Forelimb muscle (tissue), 1 donor: ENCODE measurements at regions not wholly inside any gene's neighbourhood (a gene's known extent, or its start where the extent isn't known, plus 50 kb on each side); places are given as distances from the start of the nearest gene placed in this dataset.
"Not testable (repeated sequence)": the region's sequence is repeated elsewhere in the genome, so short reads cannot be mapped to it uniquely, and the experiment has no call there.

Experiments
- DNase-seq: peaks from one replicate; pipeline ENCODE4 v3.0.0-alpha.2; 2013; ENCODE audit warnings: low read depth

DNA sequence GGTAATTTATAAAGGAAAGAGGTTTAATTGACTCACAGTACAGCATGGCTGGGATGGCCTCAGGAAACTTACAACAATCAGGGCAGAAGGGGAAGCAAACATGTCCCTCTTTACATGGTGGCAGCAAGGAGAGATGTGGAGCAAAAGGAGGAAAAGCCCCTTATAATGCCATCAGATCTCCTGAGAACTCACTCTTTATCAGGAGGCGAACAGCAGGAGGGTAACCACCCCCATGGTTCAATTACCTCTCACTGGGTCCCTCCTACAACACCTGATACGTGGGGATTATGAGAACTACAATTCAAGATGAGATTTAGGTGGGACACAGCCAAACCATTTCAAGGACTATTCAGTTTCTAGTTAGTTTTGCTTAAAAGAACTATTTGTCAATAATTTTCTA lies 453.3 kb downstream of the C12orf50 start:
- DNase-seq, result no peak

DNA sequence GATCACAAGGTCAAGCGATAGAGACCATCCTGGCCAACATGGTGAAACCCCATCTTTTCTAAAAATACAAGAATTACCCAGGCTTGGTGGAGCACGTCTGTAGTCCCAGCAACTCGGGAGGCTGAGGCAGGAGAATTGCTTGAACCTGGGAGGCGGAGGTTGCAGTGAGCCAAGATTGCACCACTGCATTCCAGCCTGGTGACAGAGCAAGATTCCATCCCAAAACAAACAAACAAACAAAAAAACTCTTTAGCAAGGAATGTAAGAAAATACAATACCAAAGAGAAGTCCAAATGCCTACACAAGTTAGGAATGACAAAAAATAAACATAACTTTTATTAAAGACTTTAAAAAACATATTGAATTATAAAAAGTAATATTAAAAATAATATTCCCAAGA lies 462.3 kb downstream of the C12orf50 start:
- DNase-seq, result not testable (repeated sequence)

DNA sequence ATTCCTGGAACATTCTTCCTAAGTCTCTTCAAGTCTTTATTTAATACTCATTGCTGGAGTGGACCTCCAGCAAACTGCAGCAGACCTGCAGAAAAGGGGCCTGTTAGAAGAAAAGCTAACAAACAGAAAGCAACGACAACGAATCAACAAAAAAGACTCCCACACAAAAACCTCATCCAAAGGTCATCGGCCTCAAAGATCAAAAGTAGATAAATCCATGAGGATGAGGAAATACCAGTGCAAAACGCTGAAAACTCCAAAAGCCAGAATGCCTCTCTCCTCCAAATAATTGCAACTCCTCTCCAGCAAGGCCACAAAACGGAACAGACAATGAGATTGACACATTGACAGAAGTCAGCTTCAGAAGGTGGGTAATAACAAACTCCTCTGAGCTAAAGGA lies 472.2 kb downstream of the C12orf50 start:
- DNase-seq, result no peak

DNA sequence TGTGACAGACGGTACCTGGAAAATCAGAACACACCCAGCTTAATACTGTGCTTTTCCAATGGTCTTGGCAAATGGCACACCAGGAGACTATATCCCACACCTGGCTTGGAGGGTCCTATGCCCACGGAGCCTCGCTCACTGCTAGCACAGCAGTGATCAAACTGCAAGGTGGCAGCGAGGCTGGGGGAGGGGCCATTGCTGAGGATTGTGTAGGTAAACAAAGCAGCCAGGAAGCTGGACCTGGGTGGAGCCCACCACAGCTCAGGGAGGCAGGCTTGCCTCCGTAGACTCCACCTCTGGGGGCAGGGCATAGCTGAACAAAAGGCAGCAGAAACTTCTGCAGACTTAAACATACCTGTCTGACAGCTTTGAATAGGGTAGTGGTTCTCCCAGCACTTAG lies 498.0 kb downstream of the C12orf50 start:
- DNase-seq, result not testable (repeated sequence)

DNA sequence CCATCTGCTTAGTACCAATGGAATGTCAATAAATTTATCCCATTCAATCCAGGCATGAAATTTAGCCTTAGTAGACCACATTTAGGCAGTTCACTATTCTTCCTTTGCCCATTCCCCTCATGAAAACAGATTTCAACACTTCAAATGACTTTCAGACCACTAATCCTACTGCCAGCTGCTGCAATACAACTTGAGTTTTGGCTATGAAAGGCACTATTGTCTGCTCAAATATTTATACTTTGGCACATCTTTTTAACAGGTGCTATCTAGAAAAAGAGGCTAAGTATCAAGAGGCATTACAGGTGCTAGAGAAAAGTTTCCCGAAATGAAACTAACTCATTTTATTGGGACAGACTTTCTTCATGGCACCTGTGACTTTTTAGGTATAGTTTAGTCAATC lies 499.8 kb downstream of the C12orf50 start:
- DNase-seq, result no peak

DNA sequence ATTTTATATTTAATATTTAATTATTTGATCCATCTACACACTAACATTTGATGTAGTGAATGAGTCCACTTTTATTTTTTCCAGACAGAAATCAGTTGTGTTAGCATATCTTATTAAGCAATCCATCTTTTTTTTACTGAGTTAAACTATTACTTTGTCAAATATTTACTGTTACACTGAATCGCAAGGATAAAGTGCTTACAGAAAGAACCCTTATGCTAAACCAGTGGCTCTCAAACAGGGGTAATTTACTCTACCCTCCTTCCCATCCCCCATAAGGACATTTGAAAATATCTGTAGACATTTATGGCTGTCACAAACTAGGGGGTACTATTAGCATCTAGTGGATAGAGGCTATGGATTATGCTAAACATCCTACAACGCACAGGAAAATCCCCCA lies 508.2 kb downstream of the C12orf50 start:
- DNase-seq, result no peak

DNA sequence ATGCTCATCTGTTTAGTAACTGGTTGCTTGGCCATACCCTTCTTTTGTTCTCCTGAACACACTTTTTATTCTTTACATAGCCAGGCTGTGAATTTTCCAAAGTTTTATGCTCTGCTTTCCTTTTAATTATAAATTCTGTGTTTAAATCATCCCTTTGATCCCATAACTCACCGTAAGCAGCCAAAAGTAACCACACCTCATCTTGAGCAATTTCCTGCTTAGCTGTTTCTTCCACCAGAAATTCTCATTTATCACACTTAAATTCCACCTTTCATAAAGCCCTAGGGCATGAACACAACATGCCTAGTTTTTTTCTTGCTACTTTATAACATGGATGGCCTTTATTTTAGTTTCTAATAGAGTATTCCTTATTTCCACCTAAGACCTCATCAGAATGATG lies 510.7 kb downstream of the C12orf50 start:
- DNase-seq, result no peak

DNA sequence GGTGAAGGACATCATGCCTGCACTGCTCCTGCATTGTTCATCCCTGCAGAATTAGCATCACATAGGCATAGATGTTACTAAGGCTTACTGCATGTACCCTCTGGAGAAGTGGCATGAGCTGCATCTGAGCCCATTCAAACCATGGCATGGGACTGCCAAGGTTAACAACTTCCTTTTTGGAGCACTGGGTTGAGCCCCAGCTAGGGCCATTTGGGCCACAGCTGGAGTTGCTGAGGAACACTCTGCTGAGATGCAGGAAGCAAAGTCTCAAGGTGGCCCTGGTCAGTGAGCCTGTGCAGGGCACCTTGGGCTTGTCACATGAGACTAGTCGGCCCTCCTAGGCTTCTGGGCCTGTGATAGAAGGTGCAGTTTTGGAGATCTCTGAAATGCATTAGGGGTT lies 511.2 kb downstream of the C12orf50 start:
- no peak for DNase-seq

DNA sequence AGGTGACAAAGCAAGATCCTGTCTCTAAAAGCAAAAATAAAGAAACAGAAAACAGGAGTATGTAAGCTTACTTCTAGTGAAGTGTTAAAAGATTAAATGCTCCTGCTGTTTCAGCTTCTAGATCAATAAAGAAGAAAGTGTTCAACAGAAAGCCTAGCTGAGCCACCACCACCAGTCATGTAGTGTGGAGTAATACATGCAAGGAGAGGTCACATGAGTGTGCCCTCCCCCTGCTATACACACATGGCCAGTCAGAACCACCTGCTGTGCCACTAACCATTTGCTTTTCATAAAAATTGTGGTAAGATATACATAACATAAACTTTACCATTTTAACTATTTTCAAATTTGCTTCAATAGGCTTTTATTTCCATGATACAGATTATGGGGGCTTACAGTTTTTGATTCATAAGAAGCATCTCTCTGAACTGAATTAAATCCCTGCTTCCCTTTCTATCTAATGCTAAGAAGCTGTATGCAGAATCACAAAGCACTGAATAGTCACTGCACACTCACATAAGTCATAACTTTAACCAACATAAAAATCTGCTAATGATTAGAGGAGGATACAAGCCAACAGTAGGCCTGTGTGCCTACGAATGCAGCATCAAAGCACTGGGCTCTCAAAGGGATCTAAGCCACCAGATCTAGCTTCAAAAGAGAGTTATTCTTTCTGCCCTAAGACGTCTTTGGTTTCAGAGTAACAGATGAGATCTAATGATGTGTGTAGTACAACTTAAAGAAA lies 515.5 kb downstream of the C12orf50 start:
- DNase-seq, result no peak

DNA sequence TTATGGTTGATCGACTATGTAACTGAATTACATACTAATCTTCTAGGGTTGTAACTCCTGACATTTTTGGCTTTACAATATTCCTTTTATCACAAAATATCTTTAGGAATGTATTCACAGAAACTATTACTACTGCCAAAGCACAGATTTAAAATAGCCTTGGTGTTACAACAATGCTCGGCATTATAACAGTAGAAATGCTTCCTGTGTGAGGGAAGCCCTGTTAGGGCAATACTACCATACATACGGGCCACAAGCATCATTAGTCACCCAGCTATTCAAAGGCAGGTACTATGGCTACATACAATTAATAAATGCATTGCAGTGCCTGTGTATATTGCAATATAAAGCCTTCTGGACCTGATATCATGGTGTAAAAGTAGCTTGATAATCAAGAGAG lies 517.8 kb downstream of the C12orf50 start:
- no peak for DNase-seq

DNA sequence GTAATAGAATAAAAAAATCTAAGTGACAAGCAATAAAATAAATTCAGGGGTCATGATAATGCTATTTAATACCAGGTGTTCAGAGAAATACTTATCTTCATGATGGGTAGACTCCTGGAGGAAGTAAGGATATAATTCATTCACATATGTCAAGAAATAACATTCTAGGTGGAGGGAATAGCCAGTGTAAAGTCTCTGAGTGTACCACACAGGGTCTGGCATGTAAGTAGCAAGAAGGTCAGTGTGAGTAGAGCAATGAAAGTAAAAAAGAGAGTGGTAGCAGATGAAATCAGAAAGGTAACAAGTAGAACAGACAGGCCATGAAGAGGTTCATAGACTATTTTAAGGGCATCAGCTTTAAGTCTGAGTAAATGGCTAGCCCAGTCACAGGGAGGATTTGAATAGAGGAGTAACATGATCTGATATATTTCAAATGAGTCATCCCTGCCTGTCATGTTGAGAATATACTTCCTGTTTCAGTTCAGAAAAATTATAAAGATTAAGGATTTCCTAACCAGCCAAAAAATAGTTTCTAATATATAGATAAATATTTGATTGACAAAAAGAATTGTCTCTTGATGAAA lies 519.9 kb downstream of the C12orf50 start:
- no peak for DNase-seq

DNA sequence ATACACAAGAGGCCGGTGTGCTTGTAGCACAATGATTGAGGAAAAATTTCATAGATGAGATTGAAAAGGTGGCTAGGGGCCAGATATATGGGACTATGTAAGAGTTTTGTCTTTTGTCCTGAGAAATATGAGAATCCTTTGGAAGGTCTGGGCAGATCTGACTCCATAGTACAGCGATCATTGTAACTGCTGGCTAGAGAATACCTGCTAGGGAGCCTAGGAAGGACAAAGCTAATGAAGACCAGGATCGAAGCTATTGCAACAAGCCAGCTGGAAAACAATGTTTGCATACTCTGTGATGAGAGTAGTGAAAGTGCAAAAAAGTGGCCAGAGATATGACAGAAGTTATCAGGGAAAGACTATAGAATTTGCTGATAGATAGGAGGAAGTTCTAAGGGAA lies 537.6 kb downstream of the C12orf50 start:
- no peak for DNase-seq

DNA sequence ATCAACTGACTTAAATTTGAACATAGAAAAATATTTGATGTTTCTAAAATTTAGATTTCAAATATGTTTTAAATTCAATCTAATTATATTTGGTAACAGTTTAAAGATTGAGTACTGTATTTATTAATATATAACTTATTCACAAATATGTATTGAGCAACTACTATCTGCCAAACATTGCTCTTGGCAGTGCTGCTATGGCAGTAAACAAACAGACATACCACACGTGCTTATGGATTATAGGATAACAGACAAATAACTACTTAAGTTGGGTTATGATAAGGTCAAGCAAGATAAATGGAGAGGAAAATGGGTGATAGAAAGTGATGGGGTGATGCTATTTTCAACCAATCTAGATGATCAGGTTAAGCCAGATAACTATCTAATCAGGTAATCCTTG lies 538.1 kb downstream of the C12orf50 start:
- no peak for DNase-seq

DNA sequence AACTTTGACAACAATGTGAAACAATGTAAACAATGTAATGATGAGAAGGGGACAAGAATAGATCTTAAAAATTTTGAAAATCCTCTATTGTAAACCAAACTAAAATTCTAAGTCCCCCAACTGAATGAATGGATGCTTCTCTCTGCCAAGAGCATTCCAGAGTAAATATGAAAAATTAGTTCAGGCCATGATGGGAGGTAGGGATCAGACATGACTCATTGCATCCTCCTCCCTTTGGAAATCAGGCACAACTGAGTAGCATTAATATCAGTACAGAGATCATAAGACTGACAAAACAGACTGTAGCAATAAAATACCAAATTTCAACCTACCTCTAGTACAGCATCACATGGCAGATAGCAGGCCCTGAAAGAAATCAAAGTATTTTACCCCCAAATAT lies 559.9 kb downstream of the C12orf50 start:
- DNase-seq, result no peak

DNA sequence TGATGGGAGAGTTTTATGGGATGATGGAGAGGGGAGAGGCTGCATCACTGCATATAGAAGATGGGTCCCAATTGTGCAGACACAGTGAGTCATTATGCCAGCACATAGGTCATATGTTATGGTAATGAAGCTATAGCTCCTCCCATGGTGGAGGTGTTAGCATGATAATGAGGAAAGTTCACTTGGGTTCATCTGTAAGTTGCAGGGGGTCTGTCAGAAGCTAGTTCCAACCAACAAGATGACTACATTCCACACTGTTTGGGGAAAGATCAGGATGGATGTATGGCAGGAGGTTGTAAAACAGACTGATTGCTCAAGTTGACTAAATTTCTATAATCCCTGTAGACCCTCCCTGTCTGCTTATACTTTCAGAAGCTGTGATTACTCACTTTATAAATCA lies 561.3 kb downstream of the C12orf50 start:
- no peak for DNase-seq

DNA sequence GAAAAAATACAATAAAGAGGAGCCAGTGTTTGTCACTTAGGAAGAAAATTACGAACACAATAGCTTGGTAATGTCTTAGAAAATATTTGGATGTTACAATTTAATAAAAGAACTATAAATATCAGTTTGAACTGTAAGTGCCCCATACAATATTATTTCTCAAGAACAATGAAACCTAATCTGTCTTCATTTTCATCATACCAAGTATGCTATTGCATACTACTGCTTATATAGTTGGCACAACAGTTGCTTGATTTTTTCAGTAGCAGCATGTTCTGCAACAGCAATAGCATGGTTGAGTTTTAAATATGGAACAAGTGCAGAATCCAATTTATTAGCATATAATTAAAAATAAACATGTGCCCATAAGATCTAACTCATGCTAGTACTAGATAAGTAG lies 564.6 kb downstream of the C12orf50 start:
- DNase-seq, result no peak

DNA sequence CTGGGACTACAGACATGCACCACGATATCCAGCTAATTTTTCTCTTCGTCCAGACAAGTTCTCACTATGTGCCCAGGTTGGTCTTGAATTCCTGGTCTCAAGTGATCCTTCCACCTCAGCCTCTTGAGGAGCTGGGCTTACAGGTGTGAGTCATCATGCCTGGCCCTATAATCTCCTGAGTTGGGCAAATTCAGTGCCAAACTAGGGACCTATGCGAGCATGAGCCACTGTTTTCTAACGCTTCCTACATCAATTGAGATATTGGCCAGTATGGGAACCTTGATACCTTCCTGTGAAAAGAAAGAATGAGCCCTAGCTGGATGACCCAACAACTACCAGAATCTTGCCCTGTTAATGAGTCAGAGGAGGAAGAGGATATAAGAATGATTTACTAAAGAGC lies 585.2 kb downstream of the C12orf50 start:
- DNase-seq, result no peak

DNA sequence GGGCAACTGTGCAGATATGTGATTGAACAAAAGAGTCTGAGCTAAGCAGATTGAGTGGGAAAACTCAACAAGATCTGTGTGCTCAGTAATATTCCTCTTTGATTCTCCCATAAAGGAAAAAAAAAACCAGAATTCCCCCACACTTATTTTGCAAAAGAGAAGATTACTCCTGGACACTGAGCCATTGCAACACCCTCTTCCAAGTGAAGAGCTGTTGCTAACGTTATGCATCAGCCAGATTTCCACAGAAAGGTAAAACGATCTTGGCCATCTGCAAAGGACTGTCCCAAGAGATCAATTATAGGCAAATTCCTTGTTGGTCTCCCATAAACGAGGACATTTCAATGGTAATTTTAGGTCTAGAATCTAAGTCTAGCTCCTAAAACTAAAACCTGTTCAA lies 587.7 kb downstream of the C12orf50 start:
- no peak for DNase-seq

DNA sequence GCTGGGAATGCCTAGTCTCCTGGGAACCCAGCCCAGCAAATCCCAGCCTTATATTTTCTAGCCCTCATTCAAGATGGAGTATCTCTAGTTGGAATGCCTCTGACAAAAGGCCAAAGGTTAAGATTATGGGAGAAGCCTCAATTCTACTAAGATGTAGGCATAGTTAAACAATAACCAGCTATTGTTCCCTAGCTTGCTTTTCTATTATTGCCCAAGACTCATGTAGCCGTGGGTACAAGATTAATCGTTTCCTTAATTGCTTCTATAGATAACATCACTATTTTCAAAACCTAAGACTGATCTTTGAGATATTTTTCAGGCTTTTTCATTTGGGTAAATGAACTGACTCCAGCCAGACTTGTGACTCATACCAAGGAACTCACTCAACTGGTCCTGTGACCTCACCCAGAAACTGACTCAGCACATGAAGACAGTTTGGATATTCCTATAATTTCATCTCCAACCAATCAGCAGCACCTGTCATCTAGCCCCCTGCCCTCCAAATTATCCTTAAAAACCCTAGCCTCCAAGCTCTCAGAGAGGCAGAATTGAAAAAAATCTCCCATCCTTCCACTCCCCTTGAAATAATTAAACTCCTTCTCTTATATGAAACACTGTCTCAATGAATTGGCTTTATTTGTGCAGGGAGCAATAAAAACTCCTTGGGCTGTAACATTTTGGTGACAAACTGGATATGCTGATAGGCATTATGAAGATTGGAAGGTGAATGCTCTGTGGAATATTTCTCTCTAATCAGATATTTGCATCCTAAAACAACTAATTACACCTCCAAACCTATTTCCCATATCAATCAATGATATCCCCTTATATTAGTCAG lies 589.0 kb downstream of the C12orf50 start:
- no peak for DNase-seq

DNA sequence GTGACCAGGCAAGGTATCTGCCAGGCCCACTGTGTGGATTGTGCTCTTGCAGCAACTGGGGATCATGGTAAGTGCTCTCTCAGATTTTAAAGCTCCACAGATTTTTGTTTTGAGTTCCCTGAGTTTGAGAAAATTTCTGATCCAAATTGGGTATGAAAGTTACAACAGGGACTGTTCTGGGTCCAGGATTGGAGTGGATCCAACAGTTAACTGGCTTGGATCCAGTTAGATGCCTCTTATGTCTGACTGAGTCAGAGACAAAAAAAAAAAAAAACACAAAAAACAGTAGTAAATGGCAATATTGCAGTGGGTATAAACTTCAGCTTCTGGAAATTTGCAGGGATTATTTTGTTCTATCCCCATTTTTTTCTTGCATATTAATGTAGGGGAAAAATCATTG lies 598.8 kb downstream of the C12orf50 start:
- no peak for DNase-seq

DNA sequence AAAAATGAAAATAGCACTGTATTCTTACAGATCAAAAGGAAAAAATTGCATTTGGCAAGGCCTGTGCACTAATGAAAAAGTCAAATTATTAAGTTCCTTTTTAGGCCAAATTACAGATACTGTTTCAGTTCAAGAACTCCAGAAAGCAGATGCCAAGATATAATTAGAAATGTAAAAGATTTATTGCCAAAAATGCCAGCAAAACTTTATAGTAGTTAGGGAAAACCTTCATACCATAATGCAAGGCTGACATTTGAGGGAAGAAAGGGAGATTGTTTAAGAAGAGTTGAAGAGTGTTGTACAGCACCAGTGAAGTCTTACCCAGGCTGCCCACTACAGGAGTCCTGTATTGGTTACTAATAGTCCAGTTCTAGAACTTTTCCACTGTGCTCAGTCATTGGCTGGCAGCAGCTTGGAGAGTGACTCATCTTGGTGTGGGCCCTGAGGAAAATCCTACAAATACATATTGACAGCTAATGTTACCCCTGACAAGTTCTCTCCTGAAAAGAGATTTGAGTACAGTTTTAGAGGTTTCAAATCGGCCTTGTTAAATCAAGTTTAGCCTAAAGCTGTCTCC lies 600.4 kb downstream of the C12orf50 start:
- DNase-seq, result no peak

DNA sequence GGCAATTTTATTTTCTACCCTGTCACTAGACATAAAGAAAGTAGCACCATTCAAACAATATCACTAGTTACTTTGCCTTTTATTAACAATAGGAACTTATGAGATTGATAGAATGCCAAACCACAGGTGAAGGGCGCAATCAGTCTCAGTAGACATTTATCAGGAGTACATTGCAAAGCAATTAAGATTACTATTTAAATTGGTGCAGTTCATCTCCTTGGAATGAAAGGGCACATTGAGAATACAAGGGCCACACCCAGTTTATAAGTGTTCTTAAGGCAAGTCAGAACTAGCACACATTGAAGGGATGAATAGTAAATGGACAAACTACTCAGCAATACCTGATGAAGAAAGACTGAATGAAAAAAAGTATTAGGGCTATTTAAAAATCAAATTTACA lies 601.4 kb downstream of the C12orf50 start:
- DNase-seq, result no peak
